ENCODE measurements at regions not wholly inside any gene's neighbourhood (a gene's known extent, or its start where the extent isn't known, plus 50 kb on each side); places are given as distances from the start of the nearest gene placed in this dataset.

DNA sequence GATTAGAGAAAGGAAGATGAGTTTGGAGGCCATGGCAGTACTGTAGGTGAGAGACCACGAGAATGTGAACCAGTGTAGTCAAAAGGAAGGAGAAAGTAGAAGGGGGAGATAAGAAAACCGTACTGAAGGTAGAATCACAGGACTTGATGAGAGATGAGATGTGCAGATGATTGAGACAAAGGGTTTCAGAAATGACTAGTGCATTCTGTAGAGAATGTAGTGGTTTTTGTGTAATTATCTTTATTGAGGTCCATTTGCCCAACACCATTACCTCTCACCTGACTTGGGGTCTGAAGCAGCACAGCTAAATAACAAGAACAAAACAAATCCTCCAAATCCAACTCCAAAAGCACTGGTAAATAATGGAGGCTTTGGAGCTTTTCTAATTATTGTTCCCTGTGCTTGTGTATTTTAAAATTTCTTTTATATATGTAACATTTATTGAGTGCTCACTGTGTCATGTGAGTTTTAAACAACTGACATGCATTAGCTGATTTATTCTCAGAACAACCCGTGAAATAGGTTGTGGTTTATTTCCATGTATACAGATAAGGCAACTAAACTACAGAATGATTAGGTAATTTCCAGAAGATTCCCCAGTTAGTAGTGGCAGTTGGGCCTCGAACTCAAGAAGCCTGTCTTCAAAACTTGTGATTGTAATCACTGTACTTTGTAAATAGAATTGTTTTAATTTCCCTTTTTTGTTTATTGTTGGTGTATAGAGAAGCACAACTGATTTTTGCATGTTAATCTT, 390.0 kb downstream of the AEBP2 start:
- no peak for DNase-seq (ENCODE audit: low read depth)

DNA sequence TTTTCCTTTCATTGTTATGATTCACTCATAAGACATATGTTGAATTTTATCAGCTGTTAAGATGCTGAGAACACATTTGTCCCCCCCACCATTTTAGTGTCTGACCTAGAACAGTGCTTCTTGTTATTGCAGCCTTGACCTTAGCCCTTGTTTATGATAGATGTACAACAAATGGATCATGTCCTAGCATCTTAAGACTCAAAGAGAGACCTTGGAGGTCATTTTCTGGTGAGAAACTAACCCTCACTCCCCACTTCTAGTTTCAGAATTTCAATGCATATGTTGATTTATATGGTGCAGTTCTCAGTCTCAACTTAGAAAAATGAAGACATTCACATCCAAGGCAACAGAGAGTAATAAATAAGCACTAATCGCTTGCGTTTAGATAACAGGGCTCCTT, 391.2 kb downstream of the AEBP2 start:
- DNase-seq (ENCODE audit: low read depth), result no peak

DNA sequence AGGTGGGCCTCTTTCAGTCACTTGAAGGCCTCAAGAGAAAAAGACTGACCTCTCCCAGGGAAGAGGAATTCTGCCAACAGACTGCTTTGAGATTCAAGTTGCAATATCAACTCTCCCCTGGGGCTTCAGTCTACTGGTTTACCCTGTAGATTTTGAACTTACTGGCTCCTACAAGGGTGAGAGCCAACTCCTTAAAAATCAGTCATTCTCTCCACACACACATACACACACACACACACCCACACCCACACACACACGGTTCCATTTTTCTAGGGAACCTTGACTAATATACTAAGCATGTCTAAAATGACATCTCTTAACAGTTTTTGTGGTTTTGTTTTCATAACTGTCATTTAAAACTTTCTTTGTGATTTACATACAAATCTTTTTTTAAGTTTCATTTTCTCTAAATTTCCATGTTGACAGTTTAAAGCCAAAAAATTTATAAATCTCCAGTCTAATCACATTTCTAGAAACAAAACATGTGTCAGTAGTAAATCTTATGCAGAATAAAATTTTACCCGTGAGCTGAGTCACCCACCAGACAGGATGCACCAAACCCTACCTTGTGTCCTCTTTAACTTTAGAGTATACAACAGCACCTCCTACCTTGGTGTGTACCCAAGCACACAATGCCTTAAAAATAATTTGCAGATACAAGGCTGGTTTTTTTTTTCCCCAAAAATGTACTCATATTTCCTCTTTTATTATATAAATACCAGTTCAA, 394.6 kb downstream of the AEBP2 start:
- DNase-seq (ENCODE audit: low read depth), result no peak

DNA sequence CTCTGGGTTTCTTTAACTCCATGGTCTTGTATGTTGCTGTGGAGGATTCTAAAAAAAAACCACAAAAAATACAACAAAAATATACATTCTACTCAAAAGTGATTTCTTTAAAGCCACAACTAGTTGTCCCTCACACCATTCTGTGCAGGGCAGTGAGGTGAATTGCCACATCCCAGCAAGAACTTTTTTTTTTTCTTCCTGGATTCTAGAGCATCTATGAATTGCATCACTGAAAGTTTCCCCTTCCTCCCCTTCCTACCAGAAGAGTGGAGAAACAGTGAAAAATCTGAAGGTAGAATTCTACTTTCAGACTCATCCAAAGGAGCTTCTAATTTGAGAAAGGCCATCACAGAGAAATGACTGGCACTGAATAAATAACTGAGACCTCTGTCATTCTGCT, 395.3 kb downstream of the AEBP2 start:
- DNase-seq (ENCODE audit: low read depth), result no peak

DNA sequence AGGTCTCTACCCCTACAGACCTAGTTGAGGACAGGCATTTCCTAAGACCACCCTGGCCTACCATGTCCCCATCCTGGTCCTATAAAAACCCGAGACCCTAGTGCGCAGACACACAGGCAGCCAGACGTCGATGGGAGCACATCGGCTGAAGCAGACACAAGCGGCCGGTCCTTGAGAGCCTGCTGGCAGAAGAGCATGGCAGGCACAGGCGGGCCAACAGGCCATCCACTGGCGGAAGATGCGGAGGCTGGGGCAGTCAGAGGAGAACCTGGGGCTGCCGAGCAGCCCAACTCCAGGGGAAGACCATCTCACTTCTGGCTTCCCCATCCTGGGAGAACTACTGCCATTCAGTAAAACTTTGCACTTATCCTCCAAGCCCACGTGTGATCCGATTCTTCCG, 396.8 kb downstream of the AEBP2 start:
- DNase-seq (ENCODE audit: low read depth), result no peak

DNA sequence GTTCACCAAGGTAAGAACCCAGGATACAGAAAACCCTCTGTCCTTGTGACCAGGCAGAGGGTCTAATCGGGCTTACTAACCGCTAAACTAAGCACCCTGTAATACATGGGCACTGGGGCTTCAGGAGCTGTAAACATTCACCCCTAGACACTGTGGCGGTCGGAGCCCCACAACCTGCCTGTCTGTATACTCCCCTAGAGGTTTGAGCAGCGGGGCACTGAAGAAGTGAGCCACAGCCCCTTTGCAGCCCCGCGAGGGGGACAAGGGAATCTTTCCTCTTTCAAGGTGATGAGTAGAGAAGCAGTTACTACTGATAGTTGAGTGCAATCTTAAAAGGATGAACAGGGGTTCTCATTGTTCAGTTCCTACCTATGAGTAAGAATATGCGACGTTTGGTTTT, 397.2 kb downstream of the AEBP2 start:
- DNase-seq (ENCODE audit: low read depth), result no peak

DNA sequence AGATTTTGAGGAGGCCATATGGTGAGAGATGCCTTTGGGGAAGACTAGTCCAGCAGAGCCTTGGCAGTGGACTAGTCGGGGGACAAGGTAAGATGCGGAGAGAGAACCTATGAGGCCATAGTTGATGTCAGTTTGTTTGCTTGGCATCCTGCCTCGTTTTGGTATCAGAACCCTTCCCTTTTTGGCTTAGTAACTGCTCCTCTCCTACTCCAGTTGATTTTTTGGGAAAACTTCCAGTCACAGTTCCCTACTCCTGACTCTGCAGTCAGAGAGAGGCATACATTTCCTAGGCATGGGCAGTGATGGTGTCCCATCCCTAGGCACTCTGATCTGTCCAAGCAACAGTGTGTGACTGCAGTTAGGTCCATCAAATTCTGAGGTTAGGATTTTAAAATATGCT, 398.3 kb downstream of the AEBP2 start:
- DNase-seq (ENCODE audit: low read depth), result no peak

DNA sequence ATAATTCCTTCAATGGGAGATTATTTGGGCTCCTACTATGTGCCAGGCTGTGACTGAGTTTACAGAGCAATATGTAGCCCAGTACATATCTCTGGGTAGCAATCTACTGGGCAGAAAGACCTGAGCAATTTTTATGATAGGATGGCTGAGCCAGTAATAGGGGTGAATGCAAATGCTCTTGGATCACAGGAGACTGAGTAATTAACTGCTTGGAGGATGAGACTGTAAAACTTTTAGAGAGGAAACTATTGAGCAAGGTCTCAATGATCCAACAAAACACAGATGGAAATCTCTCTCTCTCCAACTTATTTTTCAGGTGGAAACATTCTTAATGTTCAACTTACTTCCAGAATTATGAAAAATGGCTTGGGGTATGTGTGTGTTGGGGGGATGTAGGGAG, 402.2 kb downstream of the AEBP2 start:
- no peak for DNase-seq (ENCODE audit: low read depth)

DNA sequence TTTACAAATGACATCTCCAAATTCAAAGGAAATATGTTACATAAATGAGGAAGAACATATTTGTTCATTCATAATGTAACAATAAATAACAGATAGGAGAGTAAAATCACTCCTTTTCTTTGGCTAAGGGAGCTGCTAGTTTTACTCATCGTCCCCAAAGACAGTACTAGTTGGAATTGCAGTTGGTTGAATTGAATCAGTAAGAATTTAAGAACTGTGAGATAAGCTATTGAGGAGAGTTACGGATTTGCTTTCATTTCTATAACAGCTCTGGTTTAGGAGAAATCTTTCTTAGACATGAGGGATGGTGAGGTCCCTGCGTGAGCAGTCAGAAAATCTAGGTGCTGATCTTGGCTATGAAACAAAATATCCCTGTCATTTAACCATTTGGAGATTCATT, 402.8 kb downstream of the AEBP2 start:
- DNase-seq (ENCODE audit: low read depth), result no peak

DNA sequence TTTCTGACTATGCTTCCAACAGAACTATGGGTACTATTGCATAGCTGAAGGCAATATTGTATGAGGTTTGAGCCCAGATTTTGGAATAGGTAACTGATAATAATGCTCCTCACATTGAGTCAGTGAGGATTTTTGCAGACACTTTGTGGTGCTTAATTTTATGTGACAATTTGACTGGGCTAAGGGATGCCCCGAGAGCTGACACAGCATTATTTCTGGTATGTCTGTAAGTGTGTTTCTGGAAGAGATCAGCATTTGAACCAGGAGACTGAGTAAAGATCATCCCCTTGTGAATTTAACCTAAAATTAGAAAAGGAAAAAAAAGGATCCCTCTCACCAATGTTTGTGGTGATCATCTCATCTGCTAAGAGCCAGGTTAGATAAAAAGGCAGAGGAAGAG, 404.9 kb downstream of the AEBP2 start:
- no peak for DNase-seq (ENCODE audit: low read depth)

DNA sequence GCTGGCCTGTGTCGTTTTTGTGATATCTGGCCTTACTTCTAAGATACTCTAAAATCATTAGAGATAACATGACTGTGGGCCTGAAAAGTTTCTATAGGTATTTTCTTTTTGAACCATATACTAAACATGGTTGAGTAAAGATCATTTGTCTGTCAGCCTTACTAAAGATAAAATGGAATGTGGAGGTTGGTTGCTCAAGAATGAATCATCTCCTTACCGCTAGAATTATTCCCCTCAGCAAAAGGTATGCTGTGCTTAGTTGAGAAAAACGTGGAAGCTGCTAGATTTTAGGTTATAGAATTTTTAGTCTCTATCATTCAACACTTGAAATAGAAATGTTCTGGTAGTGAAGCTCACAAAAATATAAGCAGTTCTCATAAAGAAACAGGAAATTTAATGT, 407.3 kb downstream of the AEBP2 start:
- DNase-seq (ENCODE audit: low read depth), result no peak

DNA sequence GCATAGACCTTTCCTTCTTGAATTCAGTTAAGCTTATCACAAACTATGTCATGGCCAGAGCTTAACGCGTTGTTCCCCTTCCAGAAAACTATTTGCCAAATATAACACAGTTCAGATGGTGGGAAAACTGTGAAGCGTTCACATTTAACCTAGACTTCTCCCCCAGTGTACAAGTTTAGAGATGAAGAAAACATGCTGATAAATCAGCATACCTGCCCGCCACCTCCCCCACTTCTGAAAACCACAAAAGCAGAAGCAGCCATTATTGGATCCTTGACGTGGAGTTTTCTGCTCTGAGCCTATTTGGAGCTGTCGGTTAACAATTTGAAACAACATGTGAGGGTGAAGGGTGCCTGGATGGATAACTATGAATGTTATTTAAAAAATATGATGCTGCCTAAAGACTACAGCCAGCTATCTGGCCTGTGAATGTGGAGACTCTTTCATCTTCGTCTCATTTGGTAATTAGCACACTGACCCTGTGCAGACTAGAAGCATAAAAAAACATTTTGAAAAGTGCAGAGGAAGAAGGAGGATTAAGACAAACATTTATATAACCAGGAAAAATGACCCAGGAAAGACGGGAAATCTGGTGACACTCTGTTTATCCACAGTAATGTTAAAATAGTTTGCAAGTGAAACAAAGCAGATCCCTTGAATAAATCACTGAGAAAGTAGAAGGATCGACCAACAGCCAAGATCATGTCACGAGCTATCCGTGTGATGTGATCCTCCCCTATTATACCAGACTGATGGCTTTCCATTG, 408.2 kb downstream of the AEBP2 start:
- DNase-seq (ENCODE audit: low read depth), result no peak

DNA sequence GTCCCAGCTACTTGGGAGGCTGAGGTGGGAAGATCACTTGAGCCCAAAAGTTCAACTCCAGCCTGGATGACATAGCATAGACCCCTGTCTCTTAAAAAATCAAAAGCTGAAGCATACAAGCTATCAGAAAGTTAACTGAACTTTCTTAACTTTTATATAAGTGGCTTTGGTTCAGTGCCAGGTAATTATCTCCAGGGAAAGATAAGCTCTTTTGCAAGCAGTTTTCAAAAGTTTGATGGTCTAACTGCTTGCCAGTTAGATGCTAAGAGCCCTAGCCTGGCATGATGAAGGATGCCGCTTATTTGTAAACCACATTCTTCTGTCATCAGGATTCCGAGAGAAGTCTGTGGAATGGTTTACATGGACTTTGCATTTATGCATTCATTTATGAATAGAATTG, 409.1 kb downstream of the AEBP2 start:
- DNase-seq (ENCODE audit: low read depth), result no peak

DNA sequence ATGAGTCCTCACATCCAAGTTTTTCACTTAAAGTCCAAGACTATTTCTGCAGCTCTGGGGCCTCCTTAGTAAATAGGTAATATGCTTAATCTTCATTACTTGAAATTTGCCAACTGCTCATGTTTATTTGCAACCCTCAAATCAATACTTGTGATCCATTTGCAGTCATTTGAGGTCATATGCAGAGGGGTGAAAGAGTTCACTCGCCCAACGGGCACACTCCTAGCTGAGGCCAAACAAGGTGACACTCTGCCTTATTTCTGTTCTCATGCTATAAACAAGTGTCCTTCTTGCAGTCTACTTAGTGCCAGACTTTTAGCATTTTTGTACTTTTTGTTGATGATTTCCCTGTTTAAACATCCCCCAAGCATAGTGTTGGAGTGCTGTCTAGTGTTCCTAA, 409.9 kb downstream of the AEBP2 start:
- DNase-seq (ENCODE audit: low read depth), result no peak

DNA sequence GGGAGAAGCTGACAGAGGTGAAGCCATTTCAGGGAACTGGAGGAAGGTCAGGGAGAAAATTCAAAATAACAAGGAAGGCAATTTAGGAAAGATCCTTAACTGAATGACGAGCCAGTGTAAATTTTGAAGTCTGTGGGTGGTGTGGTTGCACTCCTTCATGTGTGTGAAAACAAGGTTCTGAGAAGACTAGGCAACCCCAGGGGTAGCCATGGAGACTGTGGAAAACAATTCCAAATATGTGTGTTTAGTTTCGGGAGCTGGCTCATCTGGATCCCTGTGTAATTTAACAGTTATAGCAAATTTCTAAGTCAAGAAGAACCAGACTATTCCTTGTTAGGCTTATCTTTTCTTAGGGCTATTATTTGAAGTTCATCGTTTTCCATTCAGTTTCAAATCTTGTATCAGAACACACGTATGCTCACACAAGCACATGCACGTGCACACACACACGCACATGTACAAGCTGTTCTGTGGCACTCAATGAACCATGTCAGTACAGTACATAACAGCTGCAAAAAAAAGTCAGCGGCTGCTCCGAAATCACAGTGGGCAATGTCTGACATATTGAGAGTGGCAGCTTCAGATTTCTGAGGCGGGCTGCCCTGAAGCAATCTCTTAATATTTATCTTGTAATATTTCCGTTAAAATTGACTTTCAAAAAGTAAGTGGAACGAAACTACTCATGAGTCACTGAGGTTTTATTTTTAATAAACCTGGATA, 411.2 kb downstream of the AEBP2 start:
- DNase-seq (ENCODE audit: low read depth), result no peak

DNA sequence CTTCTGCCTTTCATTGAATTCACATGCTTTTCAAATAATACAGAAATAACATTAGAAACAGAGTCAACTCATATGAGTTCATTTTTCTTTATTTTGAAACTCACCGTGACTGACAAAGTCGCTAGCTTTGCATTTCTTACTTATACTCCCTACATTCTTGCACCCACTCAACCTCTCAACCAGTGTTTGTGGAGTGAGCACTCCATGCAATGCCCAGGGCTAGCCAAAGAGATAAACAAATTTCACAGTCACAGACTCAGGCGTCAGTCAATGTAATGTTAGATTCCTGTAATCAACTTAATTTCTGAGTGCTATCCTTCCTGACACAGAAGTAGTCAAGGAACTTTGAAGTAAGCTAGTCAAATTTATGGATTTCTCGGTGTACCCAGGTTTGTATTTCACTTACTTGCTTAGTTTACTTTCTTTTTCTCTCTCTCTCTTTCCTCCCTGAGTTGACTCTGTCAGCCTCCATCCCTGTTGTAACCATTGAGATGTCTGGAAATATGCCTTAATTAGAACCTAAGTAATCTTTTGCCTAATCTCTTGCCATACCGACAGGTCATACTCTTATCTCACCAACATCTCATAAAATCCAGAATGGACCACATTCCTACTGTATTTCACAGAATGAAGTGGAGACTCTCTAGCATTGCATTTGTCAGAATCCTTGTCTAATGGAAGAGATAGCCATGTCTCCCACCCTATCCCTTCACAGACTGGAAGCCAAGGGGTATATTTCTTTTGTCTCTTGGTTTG, 413.0 kb downstream of the AEBP2 start:
- DNase-seq (ENCODE audit: low read depth), result no peak

DNA sequence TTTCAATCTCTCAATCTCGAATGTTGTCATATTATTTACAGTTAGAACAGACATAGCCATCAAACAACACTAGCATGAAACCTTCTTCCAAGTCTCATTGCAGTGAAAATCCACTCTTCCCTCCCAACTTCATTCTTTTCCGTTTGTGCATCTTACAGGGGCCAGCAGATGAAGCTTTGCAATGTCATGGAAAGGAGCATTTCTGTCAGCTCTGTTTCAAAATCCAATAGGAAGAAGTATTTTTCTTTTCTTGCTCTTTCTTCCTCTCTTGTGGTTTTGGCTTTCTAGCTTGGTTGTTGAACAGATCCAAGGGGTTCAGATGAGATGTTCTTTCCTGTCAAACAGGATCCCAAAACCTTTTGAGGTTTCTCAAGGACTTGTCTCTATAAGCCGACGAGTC, 416.6 kb downstream of the AEBP2 start:
- DNase-seq (ENCODE audit: low read depth), result no peak

DNA sequence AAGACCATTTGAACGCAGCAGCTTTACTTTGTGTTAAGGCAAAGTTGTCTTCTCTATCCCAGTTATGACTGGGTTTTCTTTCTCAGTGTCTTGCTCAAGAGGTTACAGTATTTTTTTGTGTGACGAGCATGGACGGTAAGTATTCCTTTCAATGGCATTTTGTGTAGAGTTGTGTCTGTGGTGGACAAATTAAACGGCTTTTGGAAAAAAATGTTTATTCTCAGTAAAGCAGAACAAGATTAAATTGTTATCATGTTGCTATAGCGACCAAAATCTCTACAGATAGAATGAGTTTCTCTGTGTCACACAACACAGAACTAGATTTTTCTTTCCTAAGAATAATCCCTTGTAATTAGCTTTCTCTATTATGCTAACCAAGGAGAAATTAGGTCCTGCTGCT, 417.1 kb downstream of the AEBP2 start:
- no peak for DNase-seq (ENCODE audit: low read depth)

DNA sequence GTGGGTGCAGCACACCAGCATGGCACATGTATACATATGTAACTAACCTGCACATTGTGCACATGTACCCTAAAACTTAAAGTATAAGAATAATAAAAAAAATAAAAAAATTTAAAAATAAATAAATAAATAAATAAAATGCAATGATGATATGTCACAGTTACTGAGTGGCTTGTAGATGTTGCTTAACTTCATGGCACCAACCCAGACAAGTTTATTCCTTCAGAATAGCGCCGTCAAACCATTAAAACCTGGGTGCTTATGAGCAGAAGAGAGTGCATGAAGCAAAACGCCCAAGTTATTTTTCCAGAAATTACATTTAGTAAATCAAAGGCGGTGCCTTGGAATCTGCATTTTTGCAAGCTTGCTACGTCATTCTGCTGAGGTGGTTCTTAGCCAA, 417.9 kb downstream of the AEBP2 start:
- DNase-seq (ENCODE audit: low read depth), result no peak

DNA sequence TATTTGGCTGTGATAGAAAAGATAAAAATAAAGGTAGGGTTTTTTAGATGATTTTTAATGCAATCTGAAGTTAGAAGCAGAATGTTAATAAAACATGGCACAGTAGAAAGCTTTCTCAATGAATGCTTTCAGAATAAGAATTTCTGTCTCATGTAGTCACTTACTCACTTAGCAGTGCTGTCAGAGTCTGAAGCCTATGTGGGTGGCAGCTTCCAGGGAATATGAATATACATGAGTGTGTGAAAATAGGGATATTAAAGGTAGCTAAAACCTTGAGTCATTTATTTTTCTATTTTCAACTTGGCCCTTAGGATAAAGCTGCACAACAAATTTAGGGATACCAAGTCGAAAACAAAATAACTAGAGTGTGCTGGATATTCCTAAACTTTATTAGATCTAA, 427.9 kb downstream of the AEBP2 start:
- DNase-seq (ENCODE audit: low read depth), result no peak

DNA sequence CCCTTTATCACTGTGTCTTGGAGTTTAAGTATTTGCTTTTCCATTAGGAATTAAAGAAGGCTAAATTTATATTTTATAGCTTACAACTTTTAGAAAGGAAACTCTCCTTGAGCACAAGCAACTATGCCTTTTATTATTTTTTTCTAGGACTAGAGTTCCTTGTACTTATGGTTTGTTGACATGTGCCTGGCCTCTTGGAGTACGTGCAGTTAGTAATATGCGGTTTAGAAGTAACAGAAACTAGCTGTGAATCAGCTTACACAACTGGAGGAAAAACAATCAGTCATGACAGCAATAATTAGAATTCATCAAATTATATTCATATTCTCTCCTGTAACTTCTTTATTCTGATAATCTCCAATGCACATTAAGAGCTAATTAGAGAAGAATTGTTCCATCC, 428.7 kb downstream of the AEBP2 start:
- DNase-seq (ENCODE audit: low read depth), result no peak

DNA sequence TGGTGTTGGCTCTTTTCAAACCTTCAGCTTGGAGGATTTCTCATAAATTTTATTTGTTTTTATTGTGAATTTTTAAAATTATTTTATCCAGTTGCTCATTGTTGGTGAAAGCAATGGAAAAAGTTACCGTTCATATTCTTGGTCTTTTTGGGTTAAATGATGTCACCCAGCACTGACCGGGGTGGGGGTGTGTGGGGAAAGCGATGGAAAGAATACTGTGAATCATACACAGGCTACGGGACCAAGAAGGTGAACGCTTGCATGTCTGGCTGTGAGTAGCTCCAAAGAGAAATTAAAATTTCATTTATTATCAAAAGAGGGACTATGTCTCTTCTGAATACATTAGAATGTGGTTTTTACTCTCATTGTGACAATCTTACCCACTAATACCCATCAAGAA, 430.1 kb downstream of the AEBP2 start:
- no peak for DNase-seq (ENCODE audit: low read depth)
